Activated B cell treated with CpG ODN at 0.5 μM for 24 hours (primary cell): ENCODE measurements at regions not wholly inside any gene's neighbourhood (a gene's known extent, or its start where the extent isn't known, plus 50 kb on each side); places are given as distances from the start of the nearest gene placed in this dataset.

Source experiments
- ATAC-seq: fragments of 200-7000 bp; cut with Tn5 transposase; one replicate; pipeline ENCODE4 v1.10.0; 2021; ENCODE audit warnings: low read depth, mild to moderate bottlenecking, moderate library complexity
- CTCF ChIA-PET: fragments of 350-600 bp; sonication (Branson Sonifier 250); formaldehyde crosslinking; loops from one replicate; lab custom pipeline; 2021; ENCODE audit warnings: antibody characterized with exemption; lab: Charles Lee
- POLR2A ChIA-PET: fragments of 350-600 bp; sonication (Branson Sonifier 250); formaldehyde crosslinking; loops from one replicate; lab custom pipeline; 2021; ENCODE audit warnings: antibody characterized with exemption; lab: Charles Lee
- DNase-seq: peaks from one replicate; pipeline ENCODE4 v3.0.0; 2022
- H3K27ac Mint-ChIP-seq: one replicate; pipeline ENCODE4 v1.8.0; 2020; ENCODE audit warnings: mixed read lengths
- H3K27me3 Mint-ChIP-seq: one replicate; pipeline ENCODE4 v1.8.0; 2021; ENCODE audit warnings: mixed read lengths
- H3K36me3 Mint-ChIP-seq: one replicate; pipeline ENCODE4 v1.8.0; 2021; ENCODE audit warnings: low read depth, mixed read lengths
- H3K4me1 Mint-ChIP-seq: one replicate; pipeline ENCODE4 v1.8.0; 2021; ENCODE audit warnings: mixed read lengths
- H3K4me3 Mint-ChIP-seq: one replicate; pipeline ENCODE4 v1.8.0; 2020; ENCODE audit warnings: mild to moderate bottlenecking, mixed read lengths
- H3K9me3 Mint-ChIP-seq: one replicate; pipeline ENCODE4 v1.8.0; 2020; ENCODE audit warnings: mixed read lengths
- intact Hi-C: fragments of 100-400 bp; cut with micrococcal nuclease; formaldehyde crosslinking; loops from one replicate; pipeline ENCODE4 v1.15.1; 2024
- TF ChIP-seq, protein P1 (sequence below): fragments of 200-600 bp; IDR thresholded peaks from one replicate; pipeline ENCODE4 v1.8.0; 2022; ENCODE audit warnings: antibody characterized with exemption, mild to moderate bottlenecking

GRCh38 chr9:118008246-118008645 lies 304.0 kb downstream of the TLR4 start:
- ChIA-PET POLR2A (no interaction called here), CTCF (no interaction called here)
- Mint-ChIP-seq H3K4me1 (no peaks in the 10 kb centered on the region), H3K27me3 (no peaks in the 10 kb centered on the region), H3K36me3 (no peaks in the 10 kb centered on the region), H3K9me3 (no peaks in the 10 kb centered on the region), H3K27ac (no peak overlapping the region), H3K4me3 (no peak overlapping the region)
- DNase-seq (no peak), ATAC-seq (no peak)
- intact Hi-C loops = no loop called here
- TF ChIP-seq, protein P1, sequence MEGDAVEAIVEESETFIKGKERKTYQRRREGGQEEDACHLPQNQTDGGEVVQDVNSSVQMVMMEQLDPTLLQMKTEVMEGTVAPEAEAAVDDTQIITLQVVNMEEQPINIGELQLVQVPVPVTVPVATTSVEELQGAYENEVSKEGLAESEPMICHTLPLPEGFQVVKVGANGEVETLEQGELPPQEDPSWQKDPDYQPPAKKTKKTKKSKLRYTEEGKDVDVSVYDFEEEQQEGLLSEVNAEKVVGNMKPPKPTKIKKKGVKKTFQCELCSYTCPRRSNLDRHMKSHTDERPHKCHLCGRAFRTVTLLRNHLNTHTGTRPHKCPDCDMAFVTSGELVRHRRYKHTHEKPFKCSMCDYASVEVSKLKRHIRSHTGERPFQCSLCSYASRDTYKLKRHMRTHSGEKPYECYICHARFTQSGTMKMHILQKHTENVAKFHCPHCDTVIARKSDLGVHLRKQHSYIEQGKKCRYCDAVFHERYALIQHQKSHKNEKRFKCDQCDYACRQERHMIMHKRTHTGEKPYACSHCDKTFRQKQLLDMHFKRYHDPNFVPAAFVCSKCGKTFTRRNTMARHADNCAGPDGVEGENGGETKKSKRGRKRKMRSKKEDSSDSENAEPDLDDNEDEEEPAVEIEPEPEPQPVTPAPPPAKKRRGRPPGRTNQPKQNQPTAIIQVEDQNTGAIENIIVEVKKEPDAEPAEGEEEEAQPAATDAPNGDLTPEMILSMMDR = no peak

DNA sequence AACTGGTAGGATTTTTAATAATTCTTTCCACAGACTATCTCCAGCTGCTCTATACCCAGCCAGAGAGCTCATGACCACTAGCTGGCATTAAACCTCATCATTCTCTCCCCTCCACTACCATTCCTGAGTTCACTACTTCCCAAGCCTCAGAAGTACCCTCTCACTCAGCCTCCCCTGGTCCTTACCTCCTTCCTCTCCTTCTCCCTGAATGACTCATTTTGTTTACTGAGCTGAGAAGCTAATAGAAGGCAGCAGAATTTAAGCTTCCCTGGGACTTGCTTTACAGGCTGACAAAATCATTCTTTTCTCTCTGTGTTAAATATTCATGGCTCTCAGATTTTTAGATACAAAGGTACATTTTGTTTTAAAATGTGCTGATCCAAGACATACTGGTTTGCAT lies 305.4 kb downstream of the TLR4 start:
- intact Hi-C loops = no loop called here
- POLR2A ChIA-PET = no interaction called here
- DNase-seq = no peak
- CTCF ChIA-PET = no interaction called here
- no peaks in the 10 kb centered on the region for H3K9me3 Mint-ChIP-seq
- H3K4me3 Mint-ChIP-seq = no peak overlapping the region
- no peaks in the 10 kb centered on the region for H3K4me1 Mint-ChIP-seq
- H3K36me3 Mint-ChIP-seq = no peaks in the 10 kb centered on the region
- ATAC-seq = no peak
- H3K27ac Mint-ChIP-seq = no peak overlapping the region
- TF ChIP-seq, protein P1 = no peak
- no peaks in the 10 kb centered on the region for H3K27me3 Mint-ChIP-seq

- no peak for DNase-seq
- POLR2A ChIA-PET = no interaction called here
- H3K27ac Mint-ChIP-seq = no peak overlapping the region
Observed at GRCh38 chr9:118017607-118018122, 313.5 kb downstream of the TLR4 start.

DNA sequence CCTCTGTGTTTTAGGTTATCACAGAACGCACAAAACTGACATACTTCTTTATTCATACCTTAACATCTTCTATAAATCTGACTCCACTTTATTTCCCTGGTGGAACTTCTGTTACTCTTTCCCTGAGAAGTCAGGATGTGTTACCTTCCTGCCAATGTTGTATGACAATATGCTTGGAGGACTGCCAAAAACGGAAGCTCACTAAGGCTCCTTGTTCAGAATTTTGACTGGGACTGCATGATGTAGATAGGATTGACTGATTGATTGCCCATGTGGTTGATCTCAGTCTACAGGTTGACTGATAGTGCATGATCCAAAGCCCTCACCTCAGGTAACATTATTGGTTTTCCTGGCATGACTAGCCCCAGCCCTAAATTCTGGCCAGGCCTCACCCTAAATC lies 319.4 kb downstream of the TLR4 start:
- POLR2A ChIA-PET = no interaction called here
- ATAC-seq = no peak
- DNase-seq = no peak
- no peaks in the 10 kb centered on the region for H3K36me3 Mint-ChIP-seq
- no peak overlapping the region for H3K27ac Mint-ChIP-seq
- TF ChIP-seq, protein P1 = no peak
- H3K4me3 Mint-ChIP-seq = no peak overlapping the region
- no peaks in the 10 kb centered on the region for H3K27me3 Mint-ChIP-seq
- peaks cover 3% of the 10 kb centered on the region for H3K9me3 Mint-ChIP-seq
- intact Hi-C loops = no loop called here
- CTCF ChIA-PET = no interaction called here
- H3K4me1 Mint-ChIP-seq = no peaks in the 10 kb centered on the region

More at GRCh38 chr9:118017607-118018122, 313.5 kb downstream of the TLR4 start:
- no peaks in the 10 kb centered on the region for H3K27me3 Mint-ChIP-seq
- no peaks in the 10 kb centered on the region for H3K4me1 Mint-ChIP-seq
- CTCF ChIA-PET = no interaction called here
- H3K9me3 Mint-ChIP-seq = no peaks in the 10 kb centered on the region
- TF ChIP-seq, protein P1 = no peak
- H3K4me3 Mint-ChIP-seq = no peak overlapping the region
- ATAC-seq = no peak
- intact Hi-C loops = no loop called here
- no peaks in the 10 kb centered on the region for H3K36me3 Mint-ChIP-seq

DNA sequence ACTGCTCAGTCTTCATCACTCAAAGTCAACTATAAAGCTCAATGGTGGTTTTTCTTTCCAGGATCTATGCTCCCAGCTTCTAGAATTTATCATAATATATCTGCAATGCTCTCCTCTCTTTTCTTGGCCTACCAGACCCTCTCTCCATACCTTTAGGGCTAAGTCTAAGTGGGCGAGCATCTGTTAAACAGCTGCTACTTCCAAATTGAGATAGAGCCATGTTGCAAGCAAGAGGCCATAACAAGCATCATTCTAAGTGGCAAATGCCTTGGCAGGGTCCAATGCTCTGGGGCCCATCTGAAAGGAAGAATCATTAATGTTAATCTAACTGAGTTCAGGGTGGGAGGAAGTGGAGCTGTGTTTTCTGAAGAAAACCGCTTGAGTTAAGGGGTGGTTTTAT lies 324.0 kb downstream of the TLR4 start:
- no peak for ATAC-seq
- no peak overlapping the region for H3K27ac Mint-ChIP-seq
- no peaks in the 10 kb centered on the region for H3K4me1 Mint-ChIP-seq
- DNase-seq = no peak
- POLR2A ChIA-PET = no interaction called here
- H3K36me3 Mint-ChIP-seq = no peaks in the 10 kb centered on the region
- no peaks in the 10 kb centered on the region for H3K27me3 Mint-ChIP-seq
- TF ChIP-seq, protein P1 = no peak
- H3K9me3 Mint-ChIP-seq = peaks cover 3% of the 10 kb centered on the region
- no peak overlapping the region for H3K4me3 Mint-ChIP-seq
- CTCF ChIA-PET = no interaction called here
- intact Hi-C loops = no loop called here
